ENCODE measurements at regions not wholly inside any gene's neighbourhood (a gene's known extent, or its start where the extent isn't known, plus 50 kb on each side); places are given as distances from the start of the nearest gene placed in this dataset.

DNA sequence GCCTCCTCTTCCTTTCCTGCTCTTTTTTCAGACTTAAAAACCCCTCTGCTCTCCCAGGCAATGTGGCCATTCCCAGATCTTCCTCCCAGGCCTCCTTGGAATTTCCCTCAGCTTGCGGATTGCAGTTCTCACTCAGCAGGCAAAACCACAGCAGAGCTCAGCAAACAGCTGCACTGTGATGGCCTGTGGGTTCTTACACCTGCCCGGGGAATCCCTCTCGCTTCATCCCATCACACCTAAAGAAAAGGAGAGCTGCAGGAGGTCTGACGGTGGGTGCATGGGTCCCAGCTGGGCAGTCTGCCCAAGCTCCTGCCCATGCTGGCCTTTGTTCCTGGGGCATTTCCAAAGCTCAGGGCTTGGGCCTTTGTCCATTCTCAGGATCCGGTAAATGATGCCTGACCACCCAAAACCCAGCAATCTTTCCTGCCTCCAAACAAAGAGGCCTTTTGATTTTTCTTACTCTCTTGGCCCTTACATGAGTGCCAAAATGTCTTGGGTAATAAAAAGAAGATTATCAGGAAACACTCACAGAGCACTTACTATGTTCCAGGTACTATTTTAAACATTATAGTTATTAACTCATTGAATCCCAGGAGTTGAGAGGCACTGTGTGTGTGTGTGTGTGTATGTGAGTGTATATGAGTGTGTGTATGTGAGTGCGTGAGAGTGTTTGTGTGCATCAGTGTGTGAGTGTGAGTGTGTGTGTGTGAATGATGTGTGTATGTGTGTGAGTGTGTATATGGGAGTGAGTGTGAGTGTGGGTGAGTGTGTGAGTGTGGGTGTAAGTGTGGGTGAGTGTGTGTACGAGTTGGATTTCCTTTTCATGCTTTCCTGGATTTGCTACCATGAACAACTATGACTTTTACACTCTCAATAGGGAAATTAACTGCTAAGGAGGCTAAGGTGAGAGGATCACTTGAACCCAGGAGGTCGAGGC lies 64.5 kb upstream of the PODXL start:
- peaks cover 0 to 5% (median 0%) of the 10 kb centered on the region in 3 donors for H3K4me1 ChIP-seq
- no peaks in the 10 kb centered on the region for H3K36me3 ChIP-seq
- no peak for ATAC-seq
- H3K4me3 ChIP-seq, result no peak overlapping the region
- H3K27ac ChIP-seq, result no peak overlapping the region
- TF ChIP-seq, protein P1, sequence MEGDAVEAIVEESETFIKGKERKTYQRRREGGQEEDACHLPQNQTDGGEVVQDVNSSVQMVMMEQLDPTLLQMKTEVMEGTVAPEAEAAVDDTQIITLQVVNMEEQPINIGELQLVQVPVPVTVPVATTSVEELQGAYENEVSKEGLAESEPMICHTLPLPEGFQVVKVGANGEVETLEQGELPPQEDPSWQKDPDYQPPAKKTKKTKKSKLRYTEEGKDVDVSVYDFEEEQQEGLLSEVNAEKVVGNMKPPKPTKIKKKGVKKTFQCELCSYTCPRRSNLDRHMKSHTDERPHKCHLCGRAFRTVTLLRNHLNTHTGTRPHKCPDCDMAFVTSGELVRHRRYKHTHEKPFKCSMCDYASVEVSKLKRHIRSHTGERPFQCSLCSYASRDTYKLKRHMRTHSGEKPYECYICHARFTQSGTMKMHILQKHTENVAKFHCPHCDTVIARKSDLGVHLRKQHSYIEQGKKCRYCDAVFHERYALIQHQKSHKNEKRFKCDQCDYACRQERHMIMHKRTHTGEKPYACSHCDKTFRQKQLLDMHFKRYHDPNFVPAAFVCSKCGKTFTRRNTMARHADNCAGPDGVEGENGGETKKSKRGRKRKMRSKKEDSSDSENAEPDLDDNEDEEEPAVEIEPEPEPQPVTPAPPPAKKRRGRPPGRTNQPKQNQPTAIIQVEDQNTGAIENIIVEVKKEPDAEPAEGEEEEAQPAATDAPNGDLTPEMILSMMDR (IDR thresholded peaks at IDR 0.05), result no peak
- no peak for TF ChIP-seq EP300 (IDR thresholded peaks at IDR 0.05)
- no peaks in the 10 kb centered on the region for H3K27me3 ChIP-seq
- H3K9me3 ChIP-seq, result no peaks in the 10 kb centered on the region
- 61 to 69% methylated on average over 4 to 5 of the region's 8 CpGs for WGBS, 2 donors (ENCODE audit: low coverage in 1 of 2)

DNA sequence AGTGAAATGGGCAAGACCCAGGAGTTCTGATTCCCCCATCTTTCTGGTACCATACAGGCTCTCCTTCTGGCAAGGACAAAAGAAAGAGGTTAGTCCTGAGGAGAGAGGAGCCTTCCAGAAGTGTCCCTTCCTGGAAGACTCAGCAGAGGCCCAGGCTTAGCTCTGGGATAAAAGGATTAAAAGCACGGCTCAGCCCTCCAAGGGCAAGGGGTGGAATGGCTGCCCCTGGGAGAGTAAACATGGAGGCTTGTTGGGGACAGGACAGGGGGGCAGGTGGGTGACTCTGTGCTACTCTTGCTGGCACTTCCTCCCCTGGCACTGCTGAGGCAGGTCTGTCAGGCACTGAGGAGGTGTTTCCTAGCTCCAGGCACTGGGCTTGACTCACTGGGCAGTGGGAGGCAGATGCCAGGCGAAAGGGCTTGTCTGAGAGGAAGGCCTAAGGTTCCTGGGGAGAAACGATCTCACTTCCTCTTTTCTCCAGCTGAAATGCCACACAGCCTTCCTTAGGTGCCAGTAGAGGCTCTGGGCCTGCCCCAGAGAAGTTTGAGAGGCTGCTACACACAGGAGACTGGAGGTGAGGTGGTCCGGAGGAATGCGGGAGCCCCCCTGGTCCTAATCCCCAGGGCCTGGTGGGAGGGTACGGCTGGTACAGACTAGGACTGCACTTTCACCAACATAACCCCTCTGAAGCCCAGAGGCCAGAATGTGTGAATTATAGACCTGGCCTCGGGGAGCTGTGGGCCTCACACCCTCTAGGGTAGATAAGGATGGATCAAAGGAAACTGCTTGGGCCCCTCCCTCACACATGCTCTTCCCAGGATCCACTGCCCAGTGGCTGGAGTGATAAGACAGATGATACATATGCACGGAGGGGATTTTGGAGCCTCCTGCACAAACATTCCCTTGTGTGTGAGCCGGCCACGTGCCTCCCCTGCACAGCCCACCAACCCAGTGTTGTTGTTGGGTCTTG lies 63.2 kb upstream of the PODXL start:
- ATAC-seq, result no peak
- H3K4me3 ChIP-seq, result no peak overlapping the region
- no peaks in the 10 kb centered on the region for H3K4me1 ChIP-seq
- no peaks in the 10 kb centered on the region for H3K9me3 ChIP-seq
- no peaks in the 10 kb centered on the region for H3K36me3 ChIP-seq
- no peak overlapping the region for H3K27ac ChIP-seq
- H3K27me3 ChIP-seq, result no peaks in the 10 kb centered on the region
- TF ChIP-seq POLR2AphosphoS5 (IDR thresholded peaks at IDR 0.05), result no peak
- no peak for TF ChIP-seq POLR2A (IDR thresholded peaks at IDR 0.05)
- TF ChIP-seq, protein P1 (IDR thresholded peaks at IDR 0.05), result no peak
- TF ChIP-seq EP300 (IDR thresholded peaks at IDR 0.05), result no peak
- 80% methylated on average over 2 of the region's 10 CpGs; no CpG with 5 or more reads in 1 of the 2 donors for WGBS, 2 donors (ENCODE audit: low coverage in 1 of 2)

- no peak for ATAC-seq
- no peaks in the 10 kb centered on the region for H3K36me3 ChIP-seq
- H3K27me3 ChIP-seq, result no peaks in the 10 kb centered on the region
- H3K27ac ChIP-seq, result no peak overlapping the region
- H3K4me3 ChIP-seq, result no peak overlapping the region
- no peaks in the 10 kb centered on the region for H3K4me1 ChIP-seq
- no peaks in the 10 kb centered on the region for H3K9me3 ChIP-seq
- WGBS, 2 donors (ENCODE audit: low coverage in 1 of 2), result 49 to 76% methylated on average over 4 to 5 of the region's 5 CpGs
- TF ChIP-seq POLR2AphosphoS5 (IDR thresholded peaks at IDR 0.05), result no peak
- no peak for TF ChIP-seq EP300 (IDR thresholded peaks at IDR 0.05)
These were observed 62.0 kb upstream of the PODXL start for GRCh38 chr7:131618391-131618790.

- Histone ChIP-seq H3K4me1 (no peaks in the 10 kb centered on the region), H3K27ac (no peak overlapping the region), H3K9me3 (no peaks in the 10 kb centered on the region), H3K27me3 (no peaks in the 10 kb centered on the region), H3K36me3 (no peaks in the 10 kb centered on the region), H3K4me3 (no peak overlapping the region)
- TF ChIP-seq, protein P1 (IDR thresholded peaks at IDR 0.05), result no peak
- no peak for TF ChIP-seq POLR2A (IDR thresholded peaks at IDR 0.05)
- TF ChIP-seq POLR2AphosphoS5 (IDR thresholded peaks at IDR 0.05), result no peak
- TF ChIP-seq EP300 (IDR thresholded peaks at IDR 0.05), result no peak
- no peak for ATAC-seq
- WGBS, 2 donors (ENCODE audit: low coverage in 1 of 2), result 82 to 87% methylated on average over 5 to 8 of the region's 8 CpGs
These were observed 60.2 kb upstream of the PODXL start for GRCh38 chr7:131616487-131617200.

- TF ChIP-seq POLR2AphosphoS5 (IDR thresholded peaks at IDR 0.05), result no peak
- TF ChIP-seq EP300 (IDR thresholded peaks at IDR 0.05), result no peak
- 33 to 84% methylated on average over 1 to 7 of the region's 7 CpGs for WGBS, 2 donors (ENCODE audit: low coverage in 1 of 2)
- no peaks in the 10 kb centered on the region for H3K4me1 ChIP-seq
These were observed 57.5 kb upstream of the PODXL start for GRCh38 chr7:131613909-131614308.

More at GRCh38 chr7:131613909-131614308, 57.5 kb upstream of the PODXL start:
- H3K27ac ChIP-seq, result no peak overlapping the region
- H3K36me3 ChIP-seq, result no peaks in the 10 kb centered on the region
- no peak for ATAC-seq
- H3K4me3 ChIP-seq, result no peak overlapping the region
- no peaks in the 10 kb centered on the region for H3K27me3 ChIP-seq
- no peaks in the 10 kb centered on the region for H3K9me3 ChIP-seq

Measured in gastroesophageal sphincter (tissue), 4 donors.